SW480 (cell line): ENCODE measurements at regions not wholly inside any gene's neighbourhood (a gene's known extent, or its start where the extent isn't known, plus 50 kb on each side); places are given as distances from the start of the nearest gene placed in this dataset.
A peak's percentile ranks its signal among the peaks of the same experiment; 100 is the strongest.

ENCODE experiments used
- DNase-seq: peaks from one replicate; pipeline ENCODE4 v3.0.0-alpha.2; 2016; ENCODE audit warnings: low spot score

DNA sequence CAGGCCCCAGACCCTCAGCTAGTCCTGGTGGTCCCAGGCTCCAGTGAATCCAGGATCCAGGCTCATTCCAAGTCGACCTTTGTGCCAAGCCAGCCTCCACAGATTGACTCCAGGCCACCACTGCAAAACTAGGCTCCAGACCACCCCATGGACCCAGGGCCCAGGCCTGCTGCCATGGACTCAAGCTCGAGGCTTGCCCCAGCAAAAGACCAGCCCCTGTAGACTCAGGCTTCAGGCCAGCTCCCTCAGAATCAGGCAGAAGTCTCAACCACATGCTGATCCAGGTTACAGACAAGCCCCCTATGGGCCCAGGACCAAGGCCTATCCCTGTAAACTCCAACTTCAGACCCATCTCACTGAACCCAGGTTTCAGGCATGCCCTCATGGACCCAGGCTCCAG, 692.4 kb downstream of the PCDH19 start:
- DNase-seq, result no peak

DNA sequence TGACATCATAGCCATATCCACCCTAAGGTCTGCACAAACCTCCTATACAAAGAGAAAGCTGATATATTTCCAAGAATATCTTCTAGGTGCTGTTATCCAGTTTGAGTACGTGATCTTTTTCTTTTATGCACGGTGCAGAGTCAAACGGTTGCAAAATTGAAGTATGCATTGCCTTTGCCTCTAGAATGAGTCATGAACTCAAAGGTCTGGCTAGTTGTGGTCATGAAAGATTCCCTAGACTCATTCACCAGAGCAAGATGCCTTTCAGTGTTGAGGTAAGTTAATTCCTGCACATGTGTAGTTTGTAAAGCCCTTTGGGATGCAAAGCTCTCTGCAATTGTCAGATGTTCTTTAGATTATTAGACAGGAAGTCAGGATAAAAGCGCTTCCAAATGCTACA, 704.4 kb downstream of the PCDH19 start:
- DNase-seq, result peak; percentile 58

DNA sequence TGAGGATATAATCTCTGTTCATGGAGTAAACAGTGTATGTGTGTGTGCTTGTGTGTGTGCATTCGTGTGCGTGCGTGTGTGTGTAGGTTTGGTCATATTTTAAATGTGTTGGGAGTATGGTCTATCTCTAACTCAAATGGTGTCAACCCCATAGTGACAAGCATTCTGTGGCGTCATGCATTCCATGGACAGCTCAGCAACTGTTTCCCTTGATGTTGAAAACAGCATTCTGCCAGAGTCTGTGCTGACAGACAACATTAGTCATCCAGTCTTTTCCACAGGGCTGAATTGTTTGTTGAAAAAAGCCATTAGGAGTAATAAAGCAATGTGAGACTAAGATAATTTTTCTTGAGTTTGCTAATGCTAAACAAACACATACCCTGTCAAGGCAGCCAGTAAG, 706.6 kb downstream of the PCDH19 start:
- DNase-seq, result peak; percentile 42

DNA sequence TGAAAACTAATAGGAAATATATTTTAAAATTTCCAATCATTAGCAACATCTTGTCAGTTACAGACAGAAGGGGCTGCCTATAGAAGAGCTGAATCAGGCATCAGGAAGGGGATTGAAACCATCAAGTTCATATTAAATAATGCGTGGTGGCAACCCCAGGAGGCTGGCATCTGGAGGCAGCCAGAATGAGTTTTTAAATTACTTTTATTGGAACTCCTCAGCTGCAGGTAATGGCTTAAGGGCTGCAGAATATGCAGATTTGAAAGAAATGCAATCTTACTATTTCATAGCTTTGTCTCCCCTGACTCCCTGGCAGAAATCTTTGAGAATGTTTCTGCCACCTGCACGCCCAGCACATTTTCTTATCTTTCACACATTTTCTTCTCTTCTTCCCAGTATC, 711.6 kb downstream of the PCDH19 start:
- no peak for DNase-seq

DNA sequence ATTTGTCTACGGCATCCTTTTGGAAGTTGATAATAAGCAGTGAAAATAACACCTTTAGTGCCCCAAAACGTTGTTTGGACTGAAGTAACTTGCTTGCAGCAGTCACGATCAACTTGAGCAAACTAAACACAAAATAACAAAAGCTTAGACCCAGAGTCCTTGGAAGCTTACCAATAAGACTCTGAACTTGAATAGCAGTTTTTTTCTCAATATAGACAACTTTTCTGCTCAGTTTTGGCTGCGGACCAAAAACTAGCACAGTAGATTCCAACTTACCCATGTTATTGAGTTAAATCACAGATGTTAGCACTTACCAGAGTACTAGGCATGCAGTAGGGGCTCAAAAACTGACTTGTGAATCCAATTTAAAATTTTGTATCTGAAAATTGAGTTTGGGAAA, 746.9 kb downstream of the PCDH19 start:
- DNase-seq, result no peak

DNA sequence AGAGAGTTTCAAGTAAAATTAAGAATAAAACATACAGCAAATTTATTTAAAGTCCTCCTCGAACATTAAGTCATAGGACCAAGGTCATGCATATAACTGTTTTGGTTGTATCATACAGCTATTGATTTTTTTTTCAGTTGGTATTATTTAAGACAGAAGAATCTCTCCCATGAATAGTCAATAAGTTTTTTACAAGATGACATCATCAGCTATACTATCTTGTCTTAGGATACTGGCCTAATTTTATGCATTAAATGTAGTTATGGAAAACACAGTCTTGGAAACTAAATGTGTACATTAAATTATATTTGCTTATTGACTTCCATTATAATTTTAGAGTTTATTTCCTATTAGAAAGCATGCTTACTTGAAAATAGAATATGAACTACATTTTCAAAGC, 755.9 kb downstream of the PCDH19 start:
- no peak for DNase-seq

DNA sequence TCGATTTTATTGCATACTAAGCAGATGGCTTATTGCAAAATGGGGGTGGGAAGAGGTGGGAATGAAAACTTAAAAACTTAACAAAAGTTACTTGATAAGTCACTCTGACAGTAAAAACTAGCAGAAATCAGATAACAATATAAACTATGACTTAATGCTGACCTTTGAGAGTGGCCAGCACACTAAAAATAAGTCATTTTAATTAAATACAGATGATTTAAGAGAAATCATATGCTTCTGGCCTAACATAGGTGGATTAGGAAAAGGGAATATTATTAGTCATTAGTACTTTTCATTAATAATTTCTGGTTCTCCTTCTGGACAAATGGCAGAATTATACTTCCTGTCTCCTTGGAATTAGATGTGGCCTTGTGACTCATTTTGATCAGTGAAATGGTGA, 756.7 kb downstream of the PCDH19 start:
- no peak for DNase-seq

DNA sequence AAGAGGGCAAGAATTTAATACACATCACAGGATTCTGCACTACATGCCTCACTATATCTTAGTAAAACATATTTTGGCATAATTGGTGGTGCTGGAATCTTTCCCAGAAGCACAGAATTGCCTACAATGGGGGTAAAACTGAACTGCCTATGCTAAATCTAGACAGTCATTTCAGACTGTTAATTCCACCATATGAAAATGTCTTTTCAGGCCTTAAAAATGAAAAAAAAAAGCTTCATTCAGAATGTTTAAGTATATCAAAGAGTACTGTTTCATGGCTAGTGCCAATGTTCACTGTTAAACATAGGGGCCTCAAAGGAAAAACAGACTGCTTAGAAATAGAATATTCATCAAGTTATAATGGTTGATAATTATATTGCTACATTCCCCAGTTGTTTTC, 797.0 kb downstream of the PCDH19 start:
- no peak for DNase-seq

DNA sequence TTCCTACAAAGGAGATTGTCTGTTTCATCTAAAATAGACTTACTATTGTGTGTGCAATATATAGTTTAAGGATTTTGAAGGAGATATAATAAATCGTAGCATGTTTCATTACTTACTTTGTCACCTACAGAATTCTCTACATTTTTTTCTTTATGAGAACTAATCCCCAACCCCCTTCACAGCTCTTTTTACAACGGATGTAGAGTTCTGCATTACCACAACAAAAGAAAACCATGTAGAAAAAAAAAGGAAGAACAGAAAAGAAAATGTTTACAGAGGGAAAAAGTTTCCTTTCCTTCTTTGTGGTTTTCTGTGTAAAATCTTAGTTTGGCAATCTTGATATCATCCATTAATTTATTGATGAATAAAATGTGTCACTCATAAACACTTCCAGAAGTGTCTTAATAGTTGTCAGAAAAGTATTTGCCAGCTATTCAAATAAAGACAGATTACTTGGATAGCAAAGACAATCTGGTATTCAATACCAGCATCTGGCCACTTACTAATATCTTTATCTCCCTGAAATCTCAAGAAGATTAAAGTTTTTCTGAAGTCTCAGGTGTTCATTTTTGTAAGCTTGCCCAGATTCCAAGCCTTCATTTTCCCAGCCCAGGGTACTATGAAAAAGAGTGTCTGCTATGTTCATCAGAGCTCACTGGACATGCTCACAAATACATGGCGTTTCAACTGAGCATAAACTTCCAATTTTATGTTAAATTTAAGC, 806.8 kb downstream of the PCDH19 start:
- DNase-seq, result no peak

DNA sequence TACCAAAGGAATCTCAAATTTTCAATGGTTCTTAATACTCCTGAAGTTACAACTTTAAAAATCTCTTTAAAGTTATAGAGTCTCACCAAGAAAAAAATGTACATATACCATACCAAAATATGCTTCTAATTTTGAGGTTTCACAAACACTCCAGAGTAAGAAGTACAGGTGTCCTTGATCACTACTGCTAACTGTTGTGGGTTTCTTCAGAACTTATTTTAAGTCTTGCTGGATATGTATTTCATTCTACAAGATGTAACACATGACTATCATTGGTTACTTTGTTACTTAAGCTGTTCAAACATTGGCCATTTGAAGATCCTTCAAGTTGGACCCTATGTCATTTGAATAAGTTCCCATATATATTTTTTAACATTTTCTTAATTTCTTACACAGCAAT, 808.0 kb downstream of the PCDH19 start:
- DNase-seq, result no peak

DNA sequence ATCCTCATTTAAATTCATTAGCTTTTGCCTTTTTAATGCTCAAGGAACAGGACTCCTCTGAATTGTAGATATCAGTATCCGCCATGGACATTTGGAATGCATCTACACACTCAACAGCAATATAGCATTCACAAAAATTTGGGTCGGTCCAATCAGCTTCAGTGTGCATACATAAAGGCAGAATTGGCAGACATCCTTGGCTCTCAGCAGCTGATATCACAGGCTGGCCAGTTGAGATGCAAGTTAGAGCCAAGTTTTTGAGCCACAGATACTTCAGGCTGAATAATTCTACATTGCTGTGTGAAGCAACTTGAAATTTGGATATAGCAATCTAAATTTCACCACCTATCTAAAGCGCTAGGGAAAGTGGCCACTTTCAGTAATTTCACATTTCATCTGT, 821.1 kb downstream of the PCDH19 start:
- DNase-seq, result no peak

DNA sequence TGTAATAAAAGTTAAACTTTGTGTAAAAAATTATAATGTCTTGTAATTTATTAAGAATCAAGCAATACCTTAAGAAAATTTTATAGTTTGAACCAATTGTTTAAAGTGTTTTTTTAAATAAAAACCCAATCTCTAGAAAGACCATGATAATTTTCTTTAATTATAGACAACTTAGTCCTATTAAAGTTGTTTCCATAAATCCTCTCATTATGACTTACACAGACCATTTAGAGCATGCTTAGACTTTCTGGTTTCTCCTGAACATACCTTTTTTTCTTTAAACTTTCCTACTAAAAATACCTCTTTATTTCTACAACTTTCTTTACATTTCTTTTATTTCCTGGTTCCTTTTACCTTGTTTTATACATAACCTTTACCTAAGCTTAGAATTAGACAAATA, 837.4 kb downstream of the PCDH19 start:
- no peak for DNase-seq

DNA sequence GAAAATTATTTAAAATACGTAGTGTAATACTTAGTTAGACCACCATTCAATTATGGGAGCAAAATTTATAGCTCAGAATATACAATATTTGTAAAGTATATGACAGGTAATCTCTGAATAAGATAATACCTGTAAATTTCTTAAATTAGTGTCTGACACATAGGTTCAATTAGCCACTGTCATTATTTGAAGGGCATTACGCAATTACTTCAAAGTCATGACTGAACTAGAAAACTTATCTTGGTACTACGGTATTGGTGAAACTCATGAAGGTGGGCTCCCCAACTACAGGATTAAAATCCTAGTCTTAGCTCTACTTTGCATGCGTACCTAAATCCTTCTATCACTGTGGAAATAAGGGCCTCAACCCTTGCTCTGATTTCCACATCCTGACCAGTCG, 860.7 kb downstream of the PCDH19 start:
- no peak for DNase-seq

DNA sequence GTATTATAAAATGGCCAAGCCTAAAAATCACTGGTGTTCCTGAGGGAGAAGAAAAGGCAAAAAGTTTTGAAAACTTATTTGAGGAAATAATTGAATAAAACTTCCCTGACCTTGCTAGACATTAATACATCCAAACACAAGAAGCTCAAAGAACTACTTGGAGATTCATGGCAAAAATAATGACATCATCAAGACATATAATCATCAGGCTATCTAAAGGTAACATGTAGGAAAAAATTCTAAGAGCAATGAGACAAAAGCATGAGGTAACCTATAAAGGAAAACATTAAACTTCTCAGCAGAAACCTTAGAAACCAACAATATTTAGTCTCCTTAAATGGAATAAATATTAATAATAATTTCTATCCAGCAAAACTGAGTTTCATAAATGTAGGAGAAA, 887.6 kb downstream of the PCDH19 start:
- DNase-seq, result no peak

DNA sequence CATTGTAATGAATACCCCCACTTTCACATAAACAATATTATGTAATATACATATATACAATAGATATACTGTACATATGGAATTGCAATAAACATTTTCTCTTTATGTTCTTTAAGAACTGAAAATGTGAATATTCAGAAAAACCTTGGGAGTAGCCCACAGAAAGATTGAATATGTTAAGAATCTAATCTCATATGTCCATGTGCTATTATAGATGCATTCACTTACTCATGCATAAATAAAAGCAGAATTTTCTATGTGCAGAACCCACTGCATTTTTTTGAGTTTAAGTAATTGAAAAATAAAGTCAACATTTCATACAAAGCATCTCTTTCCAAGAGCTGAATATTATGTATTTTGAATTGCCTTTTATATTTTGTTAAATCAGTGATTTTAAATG, 902.3 kb downstream of the PCDH19 start:
- no peak for DNase-seq

DNA sequence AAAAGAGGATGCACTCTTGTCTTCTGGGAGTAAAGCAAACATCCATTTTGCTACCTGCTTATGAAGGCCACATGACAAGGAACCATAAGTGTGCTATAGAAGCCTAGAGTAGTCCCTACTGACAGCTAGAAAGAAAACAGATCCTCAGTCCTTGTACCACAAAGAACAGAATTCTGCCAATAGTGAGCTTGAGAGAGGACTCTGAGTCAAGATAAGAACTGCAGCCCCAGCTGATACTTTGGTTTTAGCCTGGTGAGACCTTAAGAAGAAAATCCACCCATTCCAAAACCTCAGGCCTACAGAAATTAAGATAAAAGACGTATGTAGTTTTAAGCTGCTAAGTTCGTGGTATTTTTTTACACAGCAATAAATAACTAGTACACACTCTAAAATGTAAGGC, 914.6 kb downstream of the PCDH19 start:
- no peak for DNase-seq

DNA sequence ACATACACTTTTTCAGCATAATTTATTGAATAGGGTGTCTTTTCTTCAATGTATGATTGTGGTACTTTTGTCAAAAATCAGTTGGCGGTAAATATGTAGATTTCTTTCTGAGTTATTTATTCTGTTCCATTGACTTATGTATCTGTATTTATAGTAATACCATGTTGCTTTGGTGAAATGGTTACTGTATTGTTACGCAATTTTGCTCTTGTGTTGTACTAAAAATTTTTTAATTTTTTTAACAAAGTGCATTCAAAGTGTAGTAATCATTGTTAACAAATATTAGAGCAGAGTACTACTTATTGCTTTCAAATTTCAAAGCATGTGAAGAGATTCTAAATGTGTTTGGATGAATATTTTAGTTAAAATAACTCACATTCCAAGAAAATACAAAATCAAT, 915.4 kb downstream of the PCDH19 start:
- no peak for DNase-seq

DNA sequence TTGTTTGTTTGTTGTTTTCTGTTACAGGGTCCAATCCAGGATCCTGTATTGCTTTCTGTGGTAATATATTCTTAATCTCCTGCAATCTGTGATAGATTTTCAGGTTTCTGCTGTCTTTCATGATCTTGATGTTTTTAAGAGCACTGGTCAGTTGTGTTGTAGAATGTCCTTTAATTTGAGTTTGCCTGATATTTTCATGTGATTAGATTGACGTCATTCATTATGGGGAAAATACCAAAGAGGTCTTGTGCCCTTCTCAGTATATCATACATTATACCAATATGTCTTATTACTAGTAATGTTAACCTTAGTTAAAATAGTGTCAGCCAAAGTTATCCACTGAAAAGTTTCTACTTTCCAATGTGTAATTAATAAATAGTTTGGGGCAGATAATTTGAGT, 929.3 kb downstream of the PCDH19 start:
- DNase-seq, result no peak

DNA sequence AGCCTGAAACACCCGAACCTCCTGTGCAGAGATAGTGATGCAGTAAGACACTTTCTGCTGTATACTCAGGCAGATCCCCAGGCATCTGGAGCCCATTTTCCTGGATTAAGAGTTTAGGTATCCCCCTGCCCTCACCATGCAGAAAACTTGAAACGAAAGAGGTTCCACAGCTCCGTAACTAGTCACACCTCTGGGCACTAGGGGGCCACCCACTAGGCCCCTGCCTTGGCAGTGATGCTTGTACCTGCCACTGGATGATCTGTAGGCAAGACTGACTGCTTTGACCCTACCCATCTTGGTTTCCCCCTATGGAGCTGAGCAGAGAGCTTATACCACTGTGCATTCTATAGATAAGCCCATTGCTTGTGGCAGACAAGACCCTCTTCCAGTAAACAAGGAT, 940.6 kb downstream of the PCDH19 start:
- no peak for DNase-seq

DNA sequence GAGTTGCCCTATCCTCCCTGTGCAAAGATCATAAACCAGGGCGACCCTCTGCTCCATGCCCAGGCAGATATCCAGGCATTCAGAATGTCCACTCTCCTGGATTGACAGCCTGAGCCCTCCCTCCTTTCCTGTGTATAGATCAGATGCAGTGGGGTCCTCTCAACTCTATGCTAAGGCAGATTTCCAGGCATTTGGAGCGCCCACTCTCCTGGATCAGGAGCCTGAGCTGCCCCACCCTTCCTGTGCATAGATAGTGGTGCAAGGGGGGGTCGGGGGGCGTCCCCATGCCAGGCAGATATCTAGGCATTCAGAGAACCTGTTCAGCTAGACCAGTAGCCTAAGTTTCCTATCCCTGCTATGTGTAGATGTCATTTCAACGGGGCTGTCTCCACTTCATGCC, 941.1 kb downstream of the PCDH19 start:
- no peak for DNase-seq

DNA sequence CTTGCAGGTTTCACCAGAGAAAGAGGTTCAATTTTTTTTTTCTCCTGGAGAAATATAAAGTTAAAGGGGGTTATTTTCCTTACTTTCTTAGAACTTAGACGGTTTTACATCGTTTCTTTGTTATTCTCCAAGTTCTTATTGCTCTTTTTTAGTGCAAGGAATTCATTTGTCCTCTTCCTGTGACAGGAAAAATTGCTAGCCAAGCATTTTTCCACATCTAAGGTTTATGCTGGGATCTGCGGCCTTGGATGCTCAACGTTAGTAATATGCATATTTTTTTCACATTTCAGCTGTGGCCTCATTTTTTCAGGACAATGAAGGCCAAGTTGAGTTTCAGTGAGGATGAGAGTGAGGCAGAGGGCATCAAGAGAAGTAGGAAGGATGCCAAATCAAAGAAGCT, 948.9 kb downstream of the PCDH19 start:
- no peak for DNase-seq

DNA sequence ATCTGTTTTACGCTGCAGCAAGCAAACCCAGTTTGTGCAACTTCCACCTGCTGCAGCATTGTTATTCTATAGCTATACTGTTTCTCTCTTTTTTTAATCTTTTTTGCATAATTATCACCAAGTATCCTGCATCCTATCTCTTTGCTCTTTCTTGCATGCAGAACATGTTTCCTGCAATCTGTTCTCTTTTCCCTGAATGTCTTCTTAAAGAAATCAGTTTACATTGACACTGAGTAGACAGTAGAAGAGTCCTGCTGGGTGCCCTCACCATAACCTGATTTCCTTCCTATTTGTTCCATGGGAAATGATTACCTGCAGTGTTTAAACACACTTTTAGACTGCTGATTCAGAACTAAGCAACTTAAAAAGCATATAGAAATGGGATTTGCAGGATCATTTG, 964.7 kb downstream of the PCDH19 start:
- DNase-seq, result no peak

DNA sequence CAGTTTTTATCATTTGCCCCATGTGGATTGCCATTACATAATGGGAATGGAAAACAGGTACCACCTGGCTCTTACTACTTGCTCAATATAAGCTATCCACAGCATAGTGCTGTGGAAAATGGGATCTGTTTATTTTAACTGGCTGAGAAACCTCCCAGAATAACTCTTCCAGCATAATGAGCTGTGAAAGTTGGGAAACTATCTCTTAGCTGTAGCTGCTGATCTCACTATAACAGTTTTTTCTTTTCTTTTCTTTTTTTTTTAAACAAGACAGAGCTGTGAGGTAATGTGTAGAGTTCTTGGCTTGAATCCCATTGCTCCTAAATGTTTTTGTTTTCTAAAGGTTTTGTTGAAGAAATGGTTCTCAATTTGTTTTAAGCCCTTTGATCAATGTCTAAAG, 988.3 kb downstream of the PCDH19 start:
- DNase-seq, result no peak

DNA sequence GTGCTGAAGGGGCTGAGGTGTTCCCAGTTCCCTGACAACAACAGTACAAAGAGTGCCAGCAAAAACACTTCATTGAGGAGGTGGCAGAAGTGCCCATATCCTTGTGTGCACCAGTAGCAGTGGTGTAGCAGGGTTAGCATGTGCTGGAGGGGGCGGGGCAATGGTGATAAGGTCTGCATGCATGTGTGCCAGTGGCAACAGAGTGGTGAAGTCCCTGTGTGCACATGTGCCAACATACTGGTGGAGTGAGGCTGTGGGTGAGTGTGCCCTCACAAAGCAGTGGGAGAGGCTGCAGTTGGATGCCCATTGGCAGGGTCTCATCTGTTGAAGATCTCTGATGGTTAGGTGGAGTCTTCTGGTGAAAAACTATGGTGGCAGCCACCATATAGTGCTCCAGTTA, 994.6 kb downstream of the PCDH19 start:
- no peak for DNase-seq

DNA sequence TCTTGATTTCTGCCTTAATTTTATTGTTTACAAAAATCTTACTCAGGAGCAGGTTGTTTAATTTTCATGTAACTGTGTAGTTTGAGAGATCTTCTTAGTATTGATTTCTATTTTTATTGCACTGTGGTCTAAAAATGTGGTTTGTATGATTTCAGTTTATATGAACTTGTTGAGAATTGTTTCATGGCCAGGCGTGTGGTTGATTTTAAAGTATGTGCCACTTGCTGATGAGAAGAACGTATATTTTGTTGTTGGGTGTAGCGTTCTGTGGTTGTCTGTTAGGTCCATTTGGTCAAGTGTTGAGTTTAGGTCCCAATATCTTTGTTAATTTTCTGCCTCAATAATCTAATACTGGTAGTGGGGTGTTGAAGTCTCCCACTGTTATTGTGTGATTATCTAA, 996.8 kb downstream of the PCDH19 start:
- DNase-seq, result no peak
